Panc1 (cell line): ENCODE measurements at regions not wholly inside any gene's neighbourhood (a gene's known extent, or its start where the extent isn't known, plus 50 kb on each side); places are given as distances from the start of the nearest gene placed in this dataset.

Experiments used
- ATAC-seq: fragments of 200-7000 bp; cut with Tn5 transposase; 2 replicates; pipeline ENCODE4 v1.9.1; 2020; ENCODE audit warnings: mild to moderate bottlenecking, moderate library complexity
- BruUV-seq: library from RNA; stranded (reverse); fragments of 400-500 nt; replicated peaks from 2 replicates; lab custom pipeline; 2021; lab: Mats Ljungman, UMichigan
- CTCF ChIA-PET: fragments of 300-600 bp; sonication (Branson Sonifier 250); formaldehyde crosslinking; loops from one replicate; lab custom pipeline; 2022; ENCODE audit warnings: antibody characterized with exemption; lab: Charles Lee
- POLR2A ChIA-PET: fragments of 300-600 bp; sonication (Branson Sonifier 250); formaldehyde crosslinking; loops from one replicate; lab custom pipeline; 2022; ENCODE audit warnings: antibody characterized with exemption; lab: Charles Lee
- DNase-seq: peaks from one replicate; pipeline ENCODE4 v3.0.0-alpha.2; 2010; ENCODE audit warnings: low read depth, low spot score
- H3K27ac ChIP-seq: 2 replicates; pipeline ENCODE4 v1.5.1; 2011; ENCODE audit warnings: mild to moderate bottlenecking, low read length, inconsistent platforms
- H3K27me3 ChIP-seq: fragments of 200-500 bp; sonication (Bioruptor generic); 2 replicates; pipeline ENCODE4 v1.6.0; 2014; ENCODE audit warnings: low read length, inconsistent platforms; ENCODE audit not compliant: control insufficient read depth, insufficient read depth
- H3K36me3 ChIP-seq: fragments of 200-500 bp; sonication (Bioruptor generic); 2 replicates; pipeline ENCODE4 v1.5.1; 2014; ENCODE audit warnings: inconsistent platforms, mild to moderate bottlenecking, low read length, moderate library complexity; ENCODE audit not compliant: control insufficient read depth, insufficient read depth
- H3K4me1 ChIP-seq: 2 replicates; pipeline ENCODE4 v1.5.1; 2011; ENCODE audit warnings: inconsistent platforms, mild to moderate bottlenecking, low read length, moderate library complexity; ENCODE audit not compliant: control insufficient read depth, insufficient read depth
- H3K4me3 ChIP-seq, 2 experiments: 2 replicates each; pipeline ENCODE4 v1.5.1; 2011 to 2012; ENCODE audit warnings: low read depth in 2 of 2, low read length in 2 of 2, mild to moderate bottlenecking in 2 of 2, inconsistent platforms in 1 of 2, moderate library complexity in 1 of 2
- H3K9me3 ChIP-seq: fragments of 200-500 bp; sonication (Bioruptor generic); 2 replicates; pipeline ENCODE4 v1.5.1; 2014; ENCODE audit warnings: low read depth, mild to moderate bottlenecking, inconsistent platforms, low read length, moderate library complexity; ENCODE audit not compliant: control insufficient read depth, insufficient read depth
- CTCF ChIP-seq: fragments of 450-650 bp; IDR thresholded peaks from 2 replicates; pipeline ENCODE4 v1.5.1; 2017; ENCODE audit warnings: mild to moderate bottlenecking
- POLR2AphosphoS5 ChIP-seq: IDR thresholded peaks from 2 replicates; pipeline ENCODE4 v1.6.1; 2012; ENCODE audit warnings: mild to moderate bottlenecking, low read depth, low read length, moderate library complexity
- REST ChIP-seq, 2 experiments: IDR thresholded peaks; 2 replicates each; pipeline ENCODE4 v1.6.1; 2011 to 2012; ENCODE audit warnings: low read depth in 2 of 2, control low read depth in 1 of 2, low read length in 1 of 2, mild to moderate bottlenecking in 1 of 2, moderate library complexity in 1 of 2; ENCODE audit not compliant: insufficient read depth in 1 of 2
- SIN3A ChIP-seq: IDR thresholded peaks from 2 replicates; pipeline ENCODE4 v1.6.1; 2012; ENCODE audit warnings: low read depth, mild to moderate bottlenecking, low read length, moderate library complexity, borderline replicate concordance; ENCODE audit not compliant: insufficient read depth
- TCF7L2 ChIP-seq: IDR thresholded peaks from 2 replicates; pipeline ENCODE4 v1.6.1; 2011; ENCODE audit warnings: mild to moderate bottlenecking, low read depth, low read length, inconsistent platforms
- in situ Hi-C: cut with HindIII; loops from 2 replicates; pipeline ENCODE4 v1.10.0; 2016; ENCODE audit warnings: low sequenced_read_pairs, low pct_unique_long_range_greater_than_20kb
- intact Hi-C: fragments of 100-400 bp; cut with micrococcal nuclease; formaldehyde crosslinking; loops from one replicate; pipeline ENCODE4 v1.10.0; 2022; ENCODE audit not compliant: unreplicated experiment

- no peak overlapping the region for H3K4me3 ChIP-seq
- BruUV-seq: no TSS peak
- no peak overlapping the region for H3K27ac ChIP-seq
- in situ Hi-C loops (no loop called here), intact Hi-C loops (no loop called here)
- no peaks in the 10 kb centered on the region for H3K9me3 ChIP-seq
- CTCF ChIA-PET: no interaction called here
- no peaks in the 10 kb centered on the region for H3K36me3 ChIP-seq
- POLR2A ChIA-PET: no interaction called here
- no peaks in the 10 kb centered on the region for H3K4me1 ChIP-seq
- no peak for ATAC-seq
- TF ChIP-seq POLR2AphosphoS5: no peak
- DNase-seq: no peak
- H3K27me3 ChIP-seq: no peaks in the 10 kb centered on the region
Measured at GRCh38 chr4:4729206-4729605, 130.3 kb upstream of the MSX1 start.

- Histone ChIP-seq H3K9me3 (no peaks in the 10 kb centered on the region), H3K36me3 (no peaks in the 10 kb centered on the region), H3K4me3 (no peak overlapping the region), H3K27ac (no peak overlapping the region), H3K27me3 (no peaks in the 10 kb centered on the region), H3K4me1 (no peaks in the 10 kb centered on the region)
- DNase-seq: no peak
- ChIA-PET POLR2A (no interaction called here), CTCF (no interaction called here)
- no peak for ATAC-seq
- BruUV-seq: no TSS peak
- in situ Hi-C loops: no loop called here
- intact Hi-C loops: no loop called here
- TF ChIP-seq SIN3A (no peak), TCF7L2 (no peak), REST (IDR thresholded peaks at IDR 0.05; ENCODE audit: insufficient read depth in 1 of 2, low read depth in 2 of 2, low read length in 1 of 2) (no peak), POLR2AphosphoS5 (no peak), CTCF (no peak)
Measured at GRCh38 chr4:4727536-4727935, 131.9 kb upstream of the MSX1 start.

- no peak for ATAC-seq
- intact Hi-C loops: no loop called here
- Histone ChIP-seq H3K36me3 (no peaks in the 10 kb centered on the region), H3K4me3 (no peak overlapping the region), H3K9me3 (no peaks in the 10 kb centered on the region), H3K27ac (no peak overlapping the region), H3K4me1 (no peaks in the 10 kb centered on the region), H3K27me3 (no peaks in the 10 kb centered on the region)
- DNase-seq: no peak
- ChIA-PET CTCF (no interaction called here), POLR2A (no interaction called here)
- TF ChIP-seq POLR2AphosphoS5 (no peak), SIN3A (no peak), REST (IDR thresholded peaks at IDR 0.05; ENCODE audit: insufficient read depth in 1 of 2, low read depth in 2 of 2, low read length in 1 of 2) (no peak), TCF7L2 (no peak), CTCF (peak; percentile 28; the same call in 1 of the 2 replicates)
- BruUV-seq: no TSS peak
- in situ Hi-C loops: no loop called here
Measured at GRCh38 chr4:4726051-4726450, 133.4 kb upstream of the MSX1 start.
